ENCODE measurements at regions not wholly inside any gene's neighbourhood (a gene's known extent, or its start where the extent isn't known, plus 50 kb on each side); places are given as distances from the start of the nearest gene placed in this dataset.

GRCh38 chr10:43888586-43888985 is 239.9 kb upstream of the ZNF32 start:
- DNase-seq = no peak

GRCh38 chr10:43885842-43886241 is 237.2 kb upstream of the ZNF32 start:
- peak; percentile 51 for DNase-seq

- DNase-seq = no peak
These were observed 236.6 kb upstream of the ZNF32 start for GRCh38 chr10:43885252-43885651.

GRCh38 chr10:43884501-43885105 is 235.9 kb upstream of the ZNF32 start:
- no peak for DNase-seq

DNA sequence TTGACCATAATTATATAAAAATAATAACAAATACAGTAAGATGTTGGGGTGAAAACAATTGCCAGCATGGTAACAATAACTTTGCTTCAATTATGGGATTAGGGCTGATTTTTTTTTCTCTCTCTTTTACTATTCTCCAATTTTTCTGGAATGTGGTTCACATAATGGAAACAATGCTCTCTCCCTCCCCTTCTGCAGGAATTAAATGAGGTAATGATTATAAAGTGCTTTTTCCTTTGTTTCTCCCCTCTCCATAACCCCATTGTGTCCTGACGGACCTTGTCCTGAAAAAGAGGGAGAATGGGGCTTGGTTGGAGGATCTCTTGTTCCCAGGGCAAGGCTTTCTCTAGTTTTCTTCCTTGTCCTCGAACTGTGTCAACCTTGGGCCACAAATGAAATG is 234.0 kb upstream of the ZNF32 start:
- no peak for DNase-seq

GRCh38 chr10:43881657-43882056 is 233.0 kb upstream of the ZNF32 start:
- peak; percentile 37 for DNase-seq

DNA sequence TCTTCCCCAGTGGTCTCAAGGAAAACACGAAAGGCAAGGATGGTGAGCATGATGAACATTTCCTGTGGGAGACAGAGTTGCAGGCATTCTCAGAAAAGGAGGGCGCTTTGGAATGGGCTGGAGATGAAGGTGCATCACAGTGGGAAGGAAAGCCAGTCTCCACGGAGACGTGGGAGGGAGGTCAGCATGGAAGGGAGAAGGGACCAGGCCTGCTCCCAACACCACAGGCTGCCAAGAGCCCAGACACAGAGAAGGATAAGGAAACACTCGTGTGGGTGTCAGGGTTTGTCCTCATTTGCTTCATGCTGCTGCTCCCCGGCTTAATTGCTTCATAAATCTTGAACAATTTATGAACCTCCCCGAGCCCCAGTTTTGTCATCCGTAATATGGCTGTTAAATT is 231.5 kb upstream of the ZNF32 start:
- no peak for DNase-seq

DNA sequence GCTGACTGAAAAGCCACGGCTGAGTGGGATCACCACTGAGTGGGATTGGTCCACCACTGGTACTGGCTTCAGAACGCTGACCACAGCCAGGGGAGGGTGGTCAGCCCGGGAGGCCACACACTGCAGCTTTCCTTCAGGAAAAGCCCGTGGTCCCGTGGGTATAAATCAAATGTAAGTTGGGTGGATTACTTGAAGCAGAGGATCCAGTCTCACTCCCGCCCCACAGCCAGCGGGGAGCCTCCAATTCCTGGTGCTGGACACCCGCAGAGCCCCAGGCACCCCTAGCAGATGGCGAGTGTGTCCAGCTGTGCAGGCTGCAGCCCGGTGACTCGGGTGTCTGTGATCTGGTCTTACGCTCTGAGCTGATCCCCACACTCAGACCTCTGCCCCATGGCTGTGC is 231.1 kb upstream of the ZNF32 start:
- peak; percentile 38 for DNase-seq

DNA sequence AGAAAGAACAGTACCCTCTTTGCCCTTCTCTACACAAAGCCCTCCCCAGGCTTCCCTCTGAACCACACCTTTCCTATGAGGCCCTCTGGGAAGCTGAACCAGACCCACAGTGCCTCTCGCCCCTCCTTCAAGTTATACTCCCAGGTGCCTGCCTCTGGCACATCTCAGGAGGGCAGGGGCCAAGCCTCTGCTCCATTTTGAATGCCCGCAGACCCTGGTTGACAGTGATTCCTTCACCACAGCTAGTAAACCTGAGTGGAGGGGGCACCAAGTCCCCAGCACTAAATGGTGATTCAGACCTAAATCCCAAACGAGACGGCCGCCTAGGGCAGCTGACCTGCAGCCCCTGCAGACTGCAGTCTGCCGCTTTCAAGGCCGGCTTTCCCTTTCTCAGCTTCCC is 230.5 kb upstream of the ZNF32 start:
- no peak for DNase-seq

GRCh38 chr10:43878386-43878785 is 229.7 kb upstream of the ZNF32 start:
- DNase-seq = peak; percentile 41

DNA sequence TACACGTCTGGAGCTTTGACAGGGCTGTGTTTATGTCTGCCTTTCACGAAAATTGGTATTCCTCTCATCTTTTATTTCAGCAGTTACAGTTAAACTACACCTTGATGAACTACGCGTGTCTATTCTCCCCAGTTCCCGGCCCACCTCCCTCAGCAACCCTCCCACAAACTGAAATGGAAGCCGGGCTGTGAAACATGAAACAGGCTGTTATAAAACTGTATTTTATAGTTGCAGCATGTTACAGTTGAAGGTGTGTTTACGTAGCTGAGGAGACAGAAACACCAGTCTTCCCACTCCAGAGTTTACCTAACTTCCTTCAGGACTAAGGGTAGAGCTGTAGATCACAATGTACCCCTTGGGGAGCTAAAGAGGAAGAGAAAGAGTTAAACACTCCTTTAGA is 228.3 kb upstream of the ZNF32 start:
- no peak for DNase-seq

GRCh38 chr10:43874984-43875383 is 226.3 kb upstream of the ZNF32 start:
- peak; percentile 32 for DNase-seq

- DNase-seq = peak; percentile 33
These were observed 225.0 kb upstream of the ZNF32 start for GRCh38 chr10:43873717-43874116.

- peak; percentile 32 for DNase-seq
These were observed 224.0 kb upstream of the ZNF32 start for GRCh38 chr10:43872644-43873043.

- DNase-seq = peak; percentile 50
These were observed 222.9 kb upstream of the ZNF32 start for GRCh38 chr10:43871545-43871944.

GRCh38 chr10:43870968-43871439 is 222.3 kb upstream of the ZNF32 start:
- peak; percentile 40 for DNase-seq

GRCh38 chr10:43869669-43870322 is 221.1 kb upstream of the ZNF32 start:
- peak; percentile 42 for DNase-seq

DNA sequence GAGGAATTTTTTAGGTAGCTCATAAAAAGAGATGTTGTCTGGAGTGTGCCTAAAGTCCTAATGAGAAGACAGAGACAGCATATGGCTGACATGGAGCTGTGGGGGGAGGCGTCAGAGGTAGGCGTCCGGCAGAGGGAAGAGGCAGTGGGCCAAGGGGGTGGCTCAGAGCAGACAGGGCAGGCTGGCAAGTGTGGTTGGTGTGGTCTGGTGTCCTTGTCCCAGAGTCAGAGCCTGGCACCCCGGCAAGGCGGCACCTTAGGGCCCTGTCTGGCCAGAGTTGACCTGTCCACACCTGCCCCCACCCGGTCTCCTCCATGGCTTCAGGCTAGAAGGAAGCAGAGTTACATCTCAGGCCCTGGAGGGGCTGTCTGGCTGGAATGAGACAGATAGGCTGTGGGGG is 220.3 kb upstream of the ZNF32 start:
- peak; percentile 35 for DNase-seq

- DNase-seq = peak; percentile 35
These were observed 219.2 kb upstream of the ZNF32 start for GRCh38 chr10:43867667-43868565.

DNA sequence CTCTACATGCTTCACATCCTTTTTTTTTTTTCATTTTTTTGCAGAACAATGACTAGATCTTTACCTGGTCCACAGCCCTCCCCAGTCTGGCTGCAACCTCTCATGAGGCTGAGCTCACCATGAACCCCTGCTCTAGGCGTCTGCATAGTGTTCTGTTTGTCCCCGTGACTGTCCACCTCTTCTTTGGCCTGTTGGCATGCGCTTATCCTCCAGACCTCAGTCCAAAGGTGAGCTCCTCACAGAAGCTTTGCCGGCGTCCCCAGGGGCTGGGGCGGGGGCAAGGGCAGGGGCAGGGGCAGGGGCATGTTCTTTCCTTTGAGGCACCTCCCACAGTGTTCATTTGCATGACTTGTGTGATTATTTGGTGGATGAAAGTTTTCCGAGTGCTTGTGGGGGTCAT is 218.4 kb upstream of the ZNF32 start:
- DNase-seq = no peak

DNA sequence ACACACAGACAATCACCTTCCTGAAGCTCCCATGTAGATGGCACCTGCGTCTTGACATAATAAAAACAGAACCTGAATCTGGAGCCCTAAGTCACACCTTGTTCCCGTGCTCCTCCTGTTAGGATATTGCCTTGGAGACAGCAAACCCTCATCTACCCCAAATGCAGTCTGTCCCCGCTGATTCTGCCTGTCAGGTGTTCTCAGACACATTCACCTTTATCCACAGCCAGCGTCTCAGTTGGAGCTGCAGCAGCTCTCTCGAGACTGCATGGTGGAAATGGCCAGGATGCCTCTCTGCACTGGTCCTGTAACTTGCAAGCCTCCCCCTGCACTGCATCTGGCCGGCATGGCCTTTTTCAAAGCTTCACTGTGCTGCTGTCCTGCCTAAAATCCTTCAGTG is 218.0 kb upstream of the ZNF32 start:
- DNase-seq = peak; percentile 38

- peak; percentile 42 for DNase-seq
These were observed 216.8 kb upstream of the ZNF32 start for GRCh38 chr10:43865265-43866135.

- DNase-seq = no peak
These were observed 216.0 kb upstream of the ZNF32 start for GRCh38 chr10:43864656-43865055.

All from activated CD8-positive, alpha-beta memory T cell treated with anti-CD3 and anti-CD28 coated beads for 24 hours (primary cell).